Stimulated activated naive B cell treated with anti-CD40 and anti-IgM and Interleukin-4, amounts not matched to agents 10 μg/mL and 1 μg/mL and 100 μg/mL, for 72 hours (primary cell): ENCODE measurements at regions not wholly inside any gene's neighbourhood (a gene's known extent, or its start where the extent isn't known, plus 50 kb on each side); places are given as distances from the start of the nearest gene placed in this dataset.
"Not testable (repeated sequence)": the region's sequence is repeated elsewhere in the genome, so short reads cannot be mapped to it uniquely, and the experiment has no call there.

ENCODE experiments used
- ATAC-seq, 2 donors: fragments of 150-1000 bp; cut with Tn5 transposase; replicated peaks; 2 replicates each; pipeline ENCODE4 v1.10.0; 2021; ENCODE audit warnings: moderate library complexity in 1 of 2
- DNase-seq: peaks from one replicate; pipeline ENCODE4 v3.0.0; 2021
- H3K27ac Mint-ChIP-seq: one replicate; pipeline ENCODE4 v1.8.0; 2022; ENCODE audit warnings: mild to moderate bottlenecking, mixed read lengths
- H3K27me3 Mint-ChIP-seq, 2 donors: one replicate each; pipeline ENCODE4 v1.8.0; 2022; ENCODE audit warnings: mixed read lengths in 2 of 2
- H3K36me3 Mint-ChIP-seq, 2 donors: one replicate each; pipeline ENCODE4 v1.8.0; 2022; ENCODE audit warnings: mixed read lengths in 2 of 2, mild to moderate bottlenecking in 1 of 2
- H3K4me1 Mint-ChIP-seq, 2 donors: one replicate each; pipeline ENCODE4 v1.8.0; 2022; ENCODE audit warnings: mixed read lengths in 2 of 2, mild to moderate bottlenecking in 1 of 2
- H3K4me3 Mint-ChIP-seq, 2 donors: one replicate each; pipeline ENCODE4 v1.8.0; 2022; ENCODE audit warnings: mild to moderate bottlenecking in 2 of 2, mixed read lengths in 2 of 2, moderate library complexity in 1 of 2
- H3K9me3 Mint-ChIP-seq, 2 donors: one replicate each; pipeline ENCODE4 v1.8.0; 2022; ENCODE audit warnings: mixed read lengths in 2 of 2, mild to moderate bottlenecking in 1 of 2

DNA sequence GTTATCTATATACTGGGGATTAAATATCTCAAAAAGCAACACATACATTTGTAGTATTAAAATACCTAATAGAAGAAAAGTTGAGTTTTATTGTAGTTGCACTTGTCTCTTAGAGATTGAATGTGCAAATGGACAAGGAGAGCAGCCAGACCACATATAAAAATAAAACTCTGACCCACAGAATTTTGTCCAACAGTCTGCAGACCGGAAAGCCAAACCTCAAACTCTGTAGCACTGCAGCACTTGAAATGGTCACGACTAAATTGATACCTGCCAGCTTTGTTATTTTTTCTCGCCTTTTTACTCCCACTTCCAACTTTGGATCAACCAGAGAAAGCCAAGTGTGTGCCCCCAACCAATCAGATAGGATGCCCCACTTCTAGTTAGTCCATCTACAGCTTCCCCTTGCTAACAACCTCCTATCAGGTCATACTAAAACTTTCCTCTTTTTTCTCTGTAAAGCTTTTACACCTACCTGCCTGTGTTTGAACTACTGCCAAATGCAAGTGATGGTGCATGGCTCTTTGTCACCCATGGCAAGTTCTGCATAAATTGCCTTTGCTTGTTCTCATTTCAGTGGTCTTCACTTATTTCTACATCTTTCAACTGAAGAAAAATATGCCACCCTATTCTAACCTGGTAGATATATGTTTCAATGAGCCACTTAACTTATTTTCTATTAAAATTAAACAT is 1250.7 kb upstream of the SPRY2 start:
- no peak overlapping the region for H3K27ac Mint-ChIP-seq
- no peak for ATAC-seq
- no peaks in the 10 kb centered on the region for H3K4me1 Mint-ChIP-seq
- H3K27me3 Mint-ChIP-seq, result no peaks in the 10 kb centered on the region
- no peak for DNase-seq
- no peaks in the 10 kb centered on the region for H3K36me3 Mint-ChIP-seq
- no peak overlapping the region for H3K4me3 Mint-ChIP-seq
- peaks cover 0 to under 1% of the 10 kb centered on the region in 2 donors for H3K9me3 Mint-ChIP-seq

DNA sequence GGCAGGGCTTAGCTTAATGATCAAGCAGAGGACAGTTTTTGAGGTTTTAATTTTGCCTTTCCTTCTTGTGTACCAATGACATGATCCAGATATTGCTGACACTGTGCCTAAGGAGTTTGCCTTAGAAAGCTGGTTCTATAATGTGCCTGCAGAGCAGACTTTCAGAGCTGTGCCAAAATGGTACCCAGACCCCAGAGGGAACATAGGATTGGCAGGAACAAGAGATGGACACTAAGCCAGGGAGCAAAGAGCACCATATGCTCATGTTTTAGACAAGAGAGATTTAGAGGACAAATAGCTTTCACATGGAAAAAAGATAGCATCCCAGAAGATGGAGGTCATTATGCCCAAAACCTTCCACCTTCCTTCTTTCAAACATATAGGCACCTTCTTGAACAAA is 1241.5 kb upstream of the SPRY2 start:
- H3K4me1 Mint-ChIP-seq, result no peaks in the 10 kb centered on the region
- DNase-seq, result no peak
- peaks cover 0 to 5% of the 10 kb centered on the region in 2 donors for H3K9me3 Mint-ChIP-seq
- H3K27me3 Mint-ChIP-seq, result no peaks in the 10 kb centered on the region
- no peak overlapping the region for H3K27ac Mint-ChIP-seq
- ATAC-seq, result no peak
- H3K4me3 Mint-ChIP-seq, result no peak overlapping the region
- no peaks in the 10 kb centered on the region for H3K36me3 Mint-ChIP-seq

DNA sequence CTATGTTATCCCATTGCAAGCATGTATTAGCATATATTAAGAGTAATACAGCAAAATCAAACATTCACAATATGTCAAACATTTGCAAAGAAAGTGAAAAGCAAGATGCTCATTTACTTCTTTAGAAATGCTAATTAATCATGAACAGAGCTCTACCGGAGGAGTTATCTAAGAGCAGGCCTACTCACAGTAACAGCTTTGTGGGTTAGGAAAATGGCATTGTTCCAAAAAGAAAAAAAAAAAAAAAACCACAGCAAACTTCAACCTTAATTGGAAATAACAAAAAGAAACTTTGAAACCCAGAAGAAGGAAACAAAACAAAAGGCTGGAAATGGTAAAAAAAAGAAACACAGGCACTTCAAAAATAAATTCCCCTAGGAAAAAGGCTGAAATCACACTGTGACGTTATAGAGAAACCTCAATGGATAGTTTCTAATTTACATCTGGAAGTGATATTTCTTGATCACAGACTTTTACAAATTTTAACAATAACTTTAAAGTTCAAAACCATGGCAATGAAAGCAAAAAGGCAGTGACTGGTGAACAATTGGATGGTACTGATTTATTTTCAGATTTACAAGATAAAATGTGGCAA is 1236.8 kb upstream of the SPRY2 start:
- H3K4me1 Mint-ChIP-seq, result no peaks in the 10 kb centered on the region
- H3K27me3 Mint-ChIP-seq, result no peaks in the 10 kb centered on the region
- H3K4me3 Mint-ChIP-seq, result no peak overlapping the region
- H3K27ac Mint-ChIP-seq, result no peak overlapping the region
- H3K36me3 Mint-ChIP-seq, result no peaks in the 10 kb centered on the region
- ATAC-seq, result no peak
- peaks cover 0 to 5% of the 10 kb centered on the region in 2 donors for H3K9me3 Mint-ChIP-seq
- DNase-seq, result no peak

DNA sequence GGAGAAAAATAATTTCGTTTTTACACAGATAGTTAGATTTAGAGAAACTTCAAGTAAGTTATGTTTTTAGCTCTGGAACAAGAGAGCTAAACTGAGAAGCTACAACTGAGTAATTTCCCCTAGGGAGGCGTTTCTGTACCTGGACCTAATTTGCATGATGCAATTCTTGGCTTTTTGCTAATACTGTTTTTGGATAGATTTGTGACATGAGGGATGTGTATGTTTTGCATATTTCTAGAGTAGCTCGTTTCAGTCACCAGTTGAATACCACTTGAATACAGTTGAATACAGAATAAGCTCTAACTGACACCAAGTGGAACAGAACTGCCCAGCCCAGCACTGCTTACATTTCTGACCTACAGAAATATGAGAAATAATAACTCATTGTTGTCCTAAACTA is 1227.9 kb upstream of the SPRY2 start:
- H3K27me3 Mint-ChIP-seq, result no peaks in the 10 kb centered on the region
- no peaks in the 10 kb centered on the region for H3K4me1 Mint-ChIP-seq
- no peaks in the 10 kb centered on the region for H3K9me3 Mint-ChIP-seq
- H3K4me3 Mint-ChIP-seq, result no peak overlapping the region
- ATAC-seq (no peak), DNase-seq (no peak)
- no peak overlapping the region for H3K27ac Mint-ChIP-seq
- H3K36me3 Mint-ChIP-seq, result no peaks in the 10 kb centered on the region

DNA sequence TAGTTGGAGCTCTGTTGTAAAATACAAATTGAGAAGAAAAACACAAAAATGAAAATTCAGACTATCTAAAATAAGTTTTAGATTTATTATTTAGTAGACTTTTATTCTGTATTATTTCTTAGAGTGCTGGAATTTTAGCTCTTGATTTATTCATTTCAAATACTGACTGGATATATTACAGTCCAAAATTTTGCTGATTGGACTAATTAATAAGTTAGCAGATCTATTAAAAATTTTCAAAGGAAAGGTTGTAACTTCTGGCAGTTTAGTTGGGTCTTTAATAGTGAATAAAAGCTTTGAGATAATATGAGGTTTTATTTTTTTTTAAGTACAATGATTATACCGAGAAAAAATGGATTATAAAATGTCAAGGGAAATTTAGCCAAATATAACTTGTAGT is 1224.9 kb upstream of the SPRY2 start:
- H3K27me3 Mint-ChIP-seq, result no peaks in the 10 kb centered on the region
- no peaks in the 10 kb centered on the region for H3K4me1 Mint-ChIP-seq

DNA sequence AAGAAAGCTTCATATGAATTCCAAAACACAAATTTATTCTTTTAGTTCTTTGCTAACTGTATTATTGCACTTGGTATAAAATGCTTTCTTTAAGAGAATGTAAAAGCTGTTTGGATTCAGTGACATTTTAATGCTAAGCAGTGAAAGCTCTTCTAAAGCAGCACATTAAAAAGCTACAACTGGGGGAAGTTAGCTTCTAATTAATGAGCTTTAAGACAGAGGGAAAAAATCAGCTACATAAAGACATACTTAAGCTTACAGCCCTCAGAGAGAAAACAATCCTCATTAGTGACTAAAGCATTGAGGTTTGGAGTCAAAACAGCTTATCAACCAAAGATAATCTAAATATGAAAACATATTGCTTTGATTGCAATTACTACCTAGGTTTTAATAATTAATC is 1222.2 kb upstream of the SPRY2 start:
- Mint-ChIP-seq H3K9me3 (peaks cover 3 to 4% of the 10 kb centered on the region in 2 donors), H3K4me1 (no peaks in the 10 kb centered on the region), H3K27me3 (no peaks in the 10 kb centered on the region), H3K4me3 (no peak overlapping the region), H3K27ac (no peak overlapping the region), H3K36me3 (no peaks in the 10 kb centered on the region)
- ATAC-seq (no peak), DNase-seq (no peak)

More for the DNA sequence above, 1224.9 kb upstream of the SPRY2 start:
- Mint-ChIP-seq H3K27ac (no peak overlapping the region), H3K9me3 (peaks cover 3 to 4% of the 10 kb centered on the region in 2 donors), H3K4me3 (no peak overlapping the region), H3K36me3 (no peaks in the 10 kb centered on the region)
- DNase-seq (no peak), ATAC-seq (no peak)

DNA sequence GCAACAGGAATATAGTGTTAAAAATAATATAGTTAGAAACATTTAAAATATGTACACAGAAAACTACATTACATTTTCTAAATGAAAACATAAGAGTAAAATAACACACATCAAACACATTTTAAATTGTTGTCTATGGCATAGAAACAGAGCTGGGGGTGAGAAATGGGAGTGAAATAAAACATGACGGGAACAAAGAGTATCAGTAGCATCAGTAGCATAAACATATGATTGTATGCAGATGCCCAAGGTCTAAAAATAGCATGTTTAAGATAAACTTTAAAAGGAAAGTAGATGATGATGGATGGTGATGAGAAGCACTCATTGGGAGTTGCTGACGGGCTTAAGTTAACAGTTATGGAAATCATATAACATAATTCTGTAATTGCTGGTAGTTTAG is 1221.7 kb upstream of the SPRY2 start:
- Mint-ChIP-seq H3K27me3 (no peaks in the 10 kb centered on the region), H3K27ac (no peak overlapping the region), H3K36me3 (no peaks in the 10 kb centered on the region), H3K4me1 (no peaks in the 10 kb centered on the region), H3K9me3 (peaks cover 3 to 7% of the 10 kb centered on the region in 2 donors), H3K4me3 (no peak overlapping the region)
- DNase-seq, result no peak
- no peak for ATAC-seq

DNA sequence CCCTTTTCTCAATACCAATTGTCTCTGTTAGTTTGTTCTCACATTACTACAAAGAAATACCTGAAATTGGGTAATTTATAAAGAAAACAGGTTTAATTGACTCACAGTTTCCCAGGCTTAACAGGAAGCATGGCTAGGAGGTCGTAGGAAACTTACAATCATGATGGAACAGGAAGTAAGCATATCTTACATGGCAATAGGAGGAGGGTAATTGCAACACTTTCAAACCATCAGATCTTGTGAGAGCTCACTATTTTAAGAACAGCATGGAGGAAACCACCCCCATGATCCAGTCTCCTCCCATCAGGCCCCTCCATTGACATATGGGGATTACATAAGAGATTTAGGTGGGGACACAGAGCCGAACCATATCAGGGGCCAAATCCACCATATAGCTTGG is 1210.1 kb upstream of the SPRY2 start:
- Mint-ChIP-seq H3K4me3 (no peak overlapping the region), H3K27ac (no peak overlapping the region), H3K27me3 (no peaks in the 10 kb centered on the region), H3K4me1 (no peaks in the 10 kb centered on the region), H3K9me3 (peaks cover 6 to 13% of the 10 kb centered on the region in 2 donors), H3K36me3 (no peaks in the 10 kb centered on the region)
- ATAC-seq, result no peak
- DNase-seq, result no peak

DNA sequence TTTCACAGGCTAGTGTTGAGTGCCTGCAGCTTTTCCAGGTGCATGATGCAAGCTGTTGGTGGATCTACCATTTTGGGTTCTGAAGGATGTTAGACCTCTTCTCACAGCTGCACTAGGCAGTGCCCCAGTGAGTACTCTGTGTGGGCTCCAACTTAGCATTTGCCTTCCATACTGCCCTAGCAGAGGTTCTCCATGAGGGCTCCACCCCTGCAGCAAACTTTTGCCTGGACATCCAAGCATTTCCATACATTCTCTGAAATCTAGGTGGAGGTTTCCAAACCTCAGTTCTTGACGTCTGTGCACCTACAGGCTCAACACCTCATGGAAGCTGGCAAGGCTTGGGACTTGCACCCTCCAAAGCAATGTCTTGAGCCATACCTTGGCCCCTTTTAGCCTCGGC is 1205.4 kb upstream of the SPRY2 start:
- DNase-seq, H3K27ac Mint-ChIP-seq, H3K9me3 Mint-ChIP-seq, H3K27me3 Mint-ChIP-seq, H3K4me1 Mint-ChIP-seq, ATAC-seq, H3K36me3 Mint-ChIP-seq, H3K4me3 Mint-ChIP-seq: not testable (repeated sequence)

DNA sequence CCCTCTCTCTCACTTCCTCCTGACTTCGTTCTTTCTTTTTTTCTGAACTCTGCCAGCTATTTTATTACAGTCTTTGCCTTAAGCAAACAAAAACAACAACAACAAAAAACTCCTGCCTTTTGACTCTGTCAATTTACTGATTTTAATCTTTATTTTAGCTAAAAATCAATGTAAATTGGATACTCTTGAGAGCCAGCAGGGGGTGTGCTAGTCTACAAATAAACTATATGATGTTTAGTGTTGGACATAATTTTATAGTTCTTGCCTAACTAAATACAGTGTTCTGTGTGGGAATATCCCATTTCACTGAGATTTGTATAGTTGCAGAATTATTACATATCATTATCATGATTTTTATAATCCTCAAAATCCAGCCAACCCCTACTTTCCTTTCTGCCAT is 1199.9 kb upstream of the SPRY2 start:
- H3K9me3 Mint-ChIP-seq, result peaks cover 3 to 6% of the 10 kb centered on the region in 2 donors
- H3K4me3 Mint-ChIP-seq, result no peak overlapping the region
- ATAC-seq, result no peak
- no peak overlapping the region for H3K27ac Mint-ChIP-seq
- H3K4me1 Mint-ChIP-seq, result no peaks in the 10 kb centered on the region
- no peaks in the 10 kb centered on the region for H3K27me3 Mint-ChIP-seq
- no peaks in the 10 kb centered on the region for H3K36me3 Mint-ChIP-seq
- no peak for DNase-seq

DNA sequence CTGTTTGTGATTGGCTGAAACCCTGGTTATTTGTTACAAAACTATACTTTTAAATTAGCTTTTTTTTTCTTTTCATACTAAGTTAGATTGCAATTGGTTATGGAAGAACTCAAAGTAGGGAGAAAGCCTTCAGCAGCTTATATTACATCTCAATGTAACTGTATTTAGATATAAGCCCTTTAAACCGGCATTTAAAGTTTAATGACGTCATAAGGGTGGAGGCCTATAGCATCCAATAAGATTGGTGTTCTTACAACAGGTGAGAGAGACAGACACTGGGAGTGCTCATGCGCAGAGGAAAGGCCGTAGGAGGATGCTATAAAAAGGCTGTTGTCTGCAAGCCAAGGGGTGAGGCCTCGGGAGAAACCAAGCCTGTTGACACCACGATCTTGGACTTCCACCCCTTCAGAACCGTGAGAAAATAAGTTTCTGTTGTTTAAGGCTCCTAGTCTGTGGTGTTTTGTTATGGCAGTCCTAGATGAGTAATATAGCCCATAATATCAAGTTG is 1198.8 kb upstream of the SPRY2 start:
- H3K4me3 Mint-ChIP-seq, result no peak overlapping the region
- H3K36me3 Mint-ChIP-seq, result no peaks in the 10 kb centered on the region
- ATAC-seq (no peak), DNase-seq (no peak)
- no peaks in the 10 kb centered on the region for H3K4me1 Mint-ChIP-seq
- no peaks in the 10 kb centered on the region for H3K27me3 Mint-ChIP-seq
- peaks cover 0 to 6% of the 10 kb centered on the region in 2 donors for H3K9me3 Mint-ChIP-seq
- H3K27ac Mint-ChIP-seq, result no peak overlapping the region

DNA sequence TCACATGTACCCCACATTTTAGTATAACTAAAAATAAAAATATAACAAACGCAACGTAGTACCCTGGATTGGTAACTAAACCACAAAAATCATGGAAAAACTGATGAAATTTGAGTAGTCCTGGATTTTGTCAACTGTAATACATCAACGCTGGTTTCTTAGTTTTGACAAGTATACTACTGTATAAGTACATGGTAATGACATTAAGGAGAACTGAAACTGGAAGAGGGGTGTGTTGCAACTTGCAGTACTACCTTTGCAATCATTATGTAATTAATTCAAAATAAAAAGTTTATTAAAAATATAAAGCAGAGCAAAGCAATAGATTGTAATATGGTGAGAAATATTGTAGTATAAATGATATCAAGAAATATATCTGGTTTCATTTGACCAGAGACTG is 1158.0 kb upstream of the SPRY2 start:
- Mint-ChIP-seq H3K27me3 (no peaks in the 10 kb centered on the region), H3K4me1 (no peaks in the 10 kb centered on the region), H3K36me3 (no peaks in the 10 kb centered on the region), H3K9me3 (peaks cover 2 to 14% of the 10 kb centered on the region in 2 donors), H3K4me3 (no peak overlapping the region), H3K27ac (no peak overlapping the region)
- ATAC-seq, result no peak
- no peak for DNase-seq

DNA sequence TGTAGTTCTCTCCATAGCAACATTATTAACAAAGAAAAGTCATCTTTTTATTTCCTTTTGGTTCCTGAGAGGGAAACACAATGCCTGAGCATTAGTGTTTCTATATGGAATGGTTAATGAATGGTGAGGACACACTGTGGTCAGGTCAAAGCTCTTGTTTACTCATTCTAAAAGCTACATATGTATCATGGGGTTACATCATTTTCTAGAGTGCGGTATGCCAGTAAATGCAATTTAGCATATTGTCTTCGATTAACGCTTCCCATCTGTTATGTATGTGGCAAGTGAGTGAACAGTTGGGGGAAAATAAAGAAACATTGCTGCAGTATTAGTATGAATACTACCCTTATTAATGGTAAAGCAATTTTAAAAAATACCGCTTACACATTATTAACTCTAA is 1152.2 kb upstream of the SPRY2 start:
- Mint-ChIP-seq H3K9me3 (peaks cover 2 to 7% of the 10 kb centered on the region in 2 donors), H3K27me3 (no peaks in the 10 kb centered on the region), H3K27ac (no peak overlapping the region), H3K4me3 (no peak overlapping the region), H3K4me1 (no peaks in the 10 kb centered on the region), H3K36me3 (no peaks in the 10 kb centered on the region)
- DNase-seq (no peak), ATAC-seq (no peak)

DNA sequence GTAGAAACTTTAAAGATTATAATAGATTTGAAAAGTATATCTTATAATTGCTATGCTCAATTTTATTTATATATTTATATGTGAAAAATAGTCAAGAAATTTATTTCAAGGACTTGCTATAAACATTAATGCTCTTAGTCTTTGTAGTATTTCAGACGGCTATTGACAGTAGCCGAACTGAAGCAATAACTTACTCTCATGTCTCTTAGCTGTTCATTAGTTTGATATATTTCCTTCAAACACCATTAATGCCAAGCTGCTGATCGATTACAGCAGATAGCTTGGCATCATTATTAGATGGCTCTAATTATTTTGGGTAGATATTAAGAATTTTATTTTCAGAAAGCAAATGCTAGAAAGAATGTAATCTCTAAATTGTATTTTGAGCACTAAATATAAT is 1151.5 kb upstream of the SPRY2 start:
- Mint-ChIP-seq H3K4me1 (no peaks in the 10 kb centered on the region), H3K9me3 (peaks cover 2 to 7% of the 10 kb centered on the region in 2 donors), H3K27ac (no peak overlapping the region), H3K36me3 (no peaks in the 10 kb centered on the region), H3K4me3 (no peak overlapping the region), H3K27me3 (no peaks in the 10 kb centered on the region)
- ATAC-seq (no peak), DNase-seq (no peak)

DNA sequence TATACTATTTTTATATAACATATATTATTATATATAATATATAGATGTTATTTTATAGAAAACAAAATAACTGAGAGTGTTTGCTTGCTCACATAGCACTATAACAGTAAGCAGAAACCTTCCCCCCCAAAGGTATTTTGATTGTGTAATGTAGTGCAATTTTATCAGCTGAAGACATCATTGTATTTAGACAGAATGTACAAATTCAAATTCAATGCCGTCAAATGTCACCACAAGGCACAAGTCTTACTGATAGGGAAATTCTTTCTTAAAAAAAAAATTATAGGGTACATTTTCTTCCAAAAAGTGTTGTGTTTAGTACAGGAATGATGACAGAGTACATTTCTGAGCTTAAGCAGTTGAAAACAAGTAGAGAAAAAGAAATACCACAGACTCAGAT is 1147.1 kb upstream of the SPRY2 start:
- Mint-ChIP-seq H3K27ac (no peak overlapping the region), H3K9me3 (peaks cover 2 to 3% of the 10 kb centered on the region in 2 donors), H3K36me3 (no peaks in the 10 kb centered on the region), H3K4me3 (no peak overlapping the region), H3K27me3 (no peaks in the 10 kb centered on the region), H3K4me1 (no peaks in the 10 kb centered on the region)
- ATAC-seq, result no peak
- DNase-seq, result no peak
